SK-N-SH (cell line): ENCODE measurements at regions not wholly inside any gene's neighbourhood (a gene's known extent, or its start where the extent isn't known, plus 50 kb on each side); places are given as distances from the start of the nearest gene placed in this dataset.

Experiments used
- CTCF ChIA-PET: fragments of 300-600, 350-600 bp; formaldehyde crosslinking; extraction: SDS; loops from one replicate; lab custom pipeline; 2021; lab: Yijun Ruan, JAX
- POLR2A ChIA-PET: fragments of 350-600 bp; sonication (Branson Sonifier 250); formaldehyde crosslinking; extraction: SDS; loops from one replicate; lab custom pipeline; 2020; ENCODE audit warnings: antibody characterized with exemption, inconsistent platforms; lab: Yijun Ruan, JAX
- DNase-seq: peaks from one replicate; pipeline ENCODE4 v3.0.0; 2012
- H2AFZ ChIP-seq: fragments of 200-600 bp; sonication (generic); 2 replicates; pipeline ENCODE4 v1.8.1; 2016; ENCODE audit warnings: antibody characterized with exemption, mild to moderate bottlenecking, low read depth
- H3F3A ChIP-seq: fragments of 200-600 bp; sonication (generic); replicated peaks from 2 replicates; pipeline ENCODE3; 2016; ENCODE audit warnings: antibody characterized with exemption, mild to moderate bottlenecking; ENCODE audit not compliant: insufficient read depth
- H3K27ac ChIP-seq, 2 experiments: fragments of 200-500 bp in 1 of 2; fragments of 200-600 bp in 1 of 2; sonication (Bioruptor generic) in 1 of 2; sonication (generic), shearing (Covaris generic) in 1 of 2; 2 replicates each; pipeline versions ENCODE4 v1.5.1 to v1.6.1; 2014 to 2016; ENCODE audit warnings: low read depth in 2 of 2, inconsistent platforms in 1 of 2, low read length in 1 of 2, mild to moderate bottlenecking in 1 of 2, mixed read lengths in 1 of 2
- H3K27me3 ChIP-seq: fragments of 200-600 bp; sonication (generic), shearing (Covaris generic); 2 replicates; pipeline ENCODE4 v1.6.1; 2016; ENCODE audit warnings: mixed run types; ENCODE audit not compliant: insufficient read depth
- H3K36me3 ChIP-seq, 2 experiments: fragments of 200-500 bp in 1 of 2; fragments of 200-600 bp in 1 of 2; sonication (Bioruptor generic) in 1 of 2; sonication (generic) in 1 of 2; replicated peaks in 1 of 2; 2 replicates each; pipeline versions ENCODE3 to v1.5.1; 2014 to 2016; ENCODE audit warnings: low read length in 1 of 2, mild to moderate bottlenecking in 1 of 2; ENCODE audit not compliant: insufficient read depth in 2 of 2, control insufficient read depth in 1 of 2
- H3K4me1 ChIP-seq, 2 experiments: fragments of 200-500 bp in 1 of 2; fragments of 200-600 bp in 1 of 2; sonication (Bioruptor generic) in 1 of 2; sonication (generic), shearing (Covaris generic) in 1 of 2; 2 replicates each; pipeline versions ENCODE4 v1.5.1 to v1.6.1; 2014 to 2016; ENCODE audit warnings: low read depth in 1 of 2, low read length in 1 of 2, mixed run types in 1 of 2; ENCODE audit not compliant: insufficient read depth in 2 of 2, control insufficient read depth in 1 of 2
- H3K4me2 ChIP-seq: fragments of 200-600 bp; sonication (generic), shearing (Covaris generic); 2 replicates; pipeline ENCODE4 v1.6.1; 2017; ENCODE audit warnings: mixed run types
- H3K4me3 ChIP-seq, 2 experiments: fragments of 200-500 bp in 1 of 2; fragments of 200-600 bp in 1 of 2; sonication (Bioruptor generic) in 1 of 2; sonication (generic), shearing (Covaris generic) in 1 of 2; 2 replicates each; pipeline versions ENCODE4 v1.5.1 to v1.8.1; 2014 to 2016; ENCODE audit warnings: low read depth in 2 of 2, inconsistent platforms in 1 of 2, low read length in 1 of 2, mild to moderate bottlenecking in 1 of 2, mixed read lengths in 1 of 2, moderate library complexity in 1 of 2
- H3K79me2 ChIP-seq: fragments of 200-600 bp; sonication (generic); 2 replicates; pipeline ENCODE4 v1.8.1; 2017; ENCODE audit warnings: mild to moderate bottlenecking; ENCODE audit not compliant: insufficient read depth
- H3K9ac ChIP-seq: fragments of 200-600 bp; sonication (generic); 2 replicates; pipeline ENCODE4 v1.6.1; 2017; ENCODE audit warnings: mixed run types
- H3K9me2 ChIP-seq: fragments of 200-600 bp; sonication (generic); 2 replicates; pipeline ENCODE4 v1.6.1; 2017; ENCODE audit warnings: mixed run types
- H3K9me3 ChIP-seq: fragments of 200-600 bp; sonication (generic); 2 replicates; pipeline ENCODE4 v1.6.1; 2017; ENCODE audit warnings: mixed run types, mild to moderate bottlenecking, moderate library complexity
- H4K20me1 ChIP-seq: fragments of 200-600 bp; sonication (generic); 2 replicates; pipeline ENCODE4 v1.6.1; 2017; ENCODE audit warnings: mild to moderate bottlenecking, mixed run types; ENCODE audit not compliant: insufficient read depth
- CHD2 ChIP-seq: fragments of 150-350 bp; IDR thresholded peaks from 2 replicates; pipeline ENCODE4 v1.6.1; 2018; ENCODE audit warnings: low read length; ENCODE audit not compliant: partially characterized antibody
- CTCF ChIP-seq: fragments of 200-600 bp; sonication (generic); IDR thresholded peaks from 2 replicates; pipeline ENCODE4 v1.6.1; 2017; ENCODE audit warnings: antibody characterized with exemption, mild to moderate bottlenecking, moderate library complexity
- EZH2phosphoT487 ChIP-seq: fragments of 200-600 bp; sonication (generic); IDR thresholded peaks from 2 replicates; pipeline ENCODE4 v1.6.1; 2017; ENCODE audit warnings: low read depth, mixed run types, mild to moderate bottlenecking, antibody characterized with exemption, moderate library complexity, borderline replicate concordance
- FOSL2 ChIP-seq: IDR thresholded peaks from 2 replicates; pipeline ENCODE4 v1.4.0; 2012; ENCODE audit warnings: low read depth, mild to moderate bottlenecking, moderate library complexity, borderline replicate concordance
- FOXJ3 ChIP-seq: sonication (generic); formaldehyde crosslinking; IDR thresholded peaks from 2 replicates; pipeline ENCODE4 v1.5.1; 2020; ENCODE audit warnings: mild to moderate bottlenecking, missing genetic modification reagents
- GATA2 ChIP-seq: sonication (generic); formaldehyde crosslinking; IDR thresholded peaks from 2 replicates; pipeline ENCODE4 v1.5.0; 2020; ENCODE audit warnings: mild to moderate bottlenecking, missing genetic modification reagents
- IRF3 ChIP-seq: fragments of 150-350 bp; IDR thresholded peaks from 2 replicates; pipeline ENCODE4 v1.6.1; 2016; ENCODE audit warnings: mild to moderate bottlenecking, low read depth, low read length
- MAX ChIP-seq: IDR thresholded peaks from 2 replicates; pipeline ENCODE4 v1.4.0; 2012; ENCODE audit warnings: low read depth
- MEF2A ChIP-seq: IDR thresholded peaks from 2 replicates; pipeline ENCODE4 v1.4.0; 2012; ENCODE audit warnings: low read depth, borderline replicate concordance
- PBX3 ChIP-seq: IDR thresholded peaks from 2 replicates; pipeline ENCODE4; 2012
- RAD21 ChIP-seq: IDR thresholded peaks from 2 replicates; pipeline ENCODE4 v1.6.1; 2012; ENCODE audit warnings: mild to moderate bottlenecking, low read length
- SIN3A ChIP-seq: IDR thresholded peaks from 2 replicates; pipeline ENCODE4 v1.6.1; 2012; ENCODE audit warnings: low read depth, mild to moderate bottlenecking, low read length, moderate library complexity, borderline replicate concordance
- WGBS: methylation state at CpG from one replicate; pipeline ENCODE4 v1.1.6; 2017; ENCODE audit warnings: low lambda C conversion rate; 5-methylcytosine and 5-hydroxymethylcytosine counted together

GRCh38 chr2:150911766-150912280, 349.8 kb downstream of the RBM43 start:
- Histone ChIP-seq H3K4me2 (no peak overlapping the region), H3K79me2 (no peaks in the 10 kb centered on the region), H3F3A (no peaks in the 10 kb centered on the region), H3K4me3 (no peak overlapping the region), H3K27me3 (no peaks in the 10 kb centered on the region), H3K27ac (no peak overlapping the region; a peak in 1 of 4 replicates), H3K4me1 (no peaks in the 10 kb centered on the region; a peak in 1 of 4 replicates), H2AFZ (no peak overlapping the region), H4K20me1 (no peaks in the 10 kb centered on the region), H3K9ac (no peak overlapping the region), H3K9me2 (no peaks in the 10 kb centered on the region), H3K36me3 (no peaks in the 10 kb centered on the region), H3K9me3 (no peaks in the 10 kb centered on the region)
- ChIA-PET POLR2A (no interaction called here), CTCF (interaction anchor here (0.8 to 1.2 kb wide), 2 partner anchors 21 to 327 kb away, joined by 3 read pairs; no protein-coding TSS in a partner anchor)
- DNase-seq, result no peak
- TF ChIP-seq MEF2A, result no peak
- no peak for TF ChIP-seq EZH2phosphoT487
- TF ChIP-seq RAD21, result 0 out of 2 replicates have a peak, but pooled peaks have one; percentile 7
- WGBS, result 77% methylated on average over 9 of the region's 9 CpGs

GRCh38 chr2:150909613-150910012, 352.1 kb downstream of the RBM43 start:
- H3F3A ChIP-seq, result no peaks in the 10 kb centered on the region
- CTCF ChIA-PET, result interaction anchor here (1.4 to 1.7 kb wide), 2 partner anchors 17 to 64 kb away, joined by 3 to 4 read pairs; no protein-coding TSS in a partner anchor
- no peak for DNase-seq
- no peak overlapping the region for H3K4me3 ChIP-seq
- H3K36me3 ChIP-seq, result no peaks in the 10 kb centered on the region
- TF ChIP-seq FOXJ3 (CRISPR knock-in tag) (no peak), CTCF (peak; percentile 31; the same call in 1 of the 2 replicates)
- no peaks in the 10 kb centered on the region for H3K9me2 ChIP-seq
- no peak overlapping the region for H3K9ac ChIP-seq
- POLR2A ChIA-PET, result no interaction called here
- H3K27me3 ChIP-seq, result no peaks in the 10 kb centered on the region
- H3K79me2 ChIP-seq, result no peaks in the 10 kb centered on the region
- no peaks in the 10 kb centered on the region for H3K9me3 ChIP-seq
- H3K27ac ChIP-seq, result no peak overlapping the region
- no peaks in the 10 kb centered on the region; a peak in 1 of 4 replicates for H3K4me1 ChIP-seq
- no peak overlapping the region for H3K4me2 ChIP-seq
- H2AFZ ChIP-seq, result no peak overlapping the region
- WGBS, result 60% methylated on average over 1 of the region's 1 CpG
- no peaks in the 10 kb centered on the region for H4K20me1 ChIP-seq

GRCh38 chr2:150909090-150909489, 352.6 kb downstream of the RBM43 start:
- CTCF ChIA-PET, result interaction anchor here (0.7 to 1.7 kb wide), 3 partner anchors 18 to 92 kb away, joined by 3 to 4 read pairs (median 3); no protein-coding TSS in a partner anchor
- no peak for DNase-seq
- TF ChIP-seq IRF3 (no peak), PBX3 (no peak), FOSL2 (no peak), CTCF (no peak), MAX (no peak), RAD21 (no peak), CHD2 (no peak), GATA2 (CRISPR knock-in tag) (no peak), SIN3A (no peak)

More at GRCh38 chr2:150909090-150909489, 352.6 kb downstream of the RBM43 start:
- Histone ChIP-seq H2AFZ (no peak overlapping the region), H3K27me3 (no peaks in the 10 kb centered on the region), H3K4me2 (no peak overlapping the region), H3K27ac (no peak overlapping the region), H3K9me3 (no peaks in the 10 kb centered on the region), H3K4me1 (no peaks in the 10 kb centered on the region; a peak in 1 of 4 replicates), H3K9ac (no peak overlapping the region), H3K79me2 (no peaks in the 10 kb centered on the region), H4K20me1 (no peaks in the 10 kb centered on the region), H3F3A (no peaks in the 10 kb centered on the region), H3K4me3 (no peak overlapping the region), H3K9me2 (no peaks in the 10 kb centered on the region), H3K36me3 (no peaks in the 10 kb centered on the region)
- POLR2A ChIA-PET, result no interaction called here
